DND-41 (cell line): ENCODE measurements at regions not wholly inside any gene's neighbourhood (a gene's known extent, or its start where the extent isn't known, plus 50 kb on each side); places are given as distances from the start of the nearest gene placed in this dataset.

Experiments used
- CTCF ChIP-seq: IDR thresholded peaks from 2 replicates; pipeline ENCODE4 v1.5.1; 2012; ENCODE audit warnings: borderline replicate concordance, low read length, moderate library complexity, mild to moderate bottlenecking; ENCODE audit not compliant: poor library complexity, severe bottlenecking; ENCODE audit errors: extremely low read depth
- EZH2 ChIP-seq: IDR thresholded peaks from 3 replicates; pipeline ENCODE4 v1.6.1; 2012; ENCODE audit warnings: borderline replicate concordance, low read depth, mild to moderate bottlenecking, moderate library complexity, low read length, inconsistent platforms; ENCODE audit not compliant: severe bottlenecking

GRCh38 chr7:15123901-15124300 is 221.3 kb upstream of the DGKB start:
- no peak for TF ChIP-seq CTCF
- TF ChIP-seq EZH2 = no peak
